Loucy (cell line): ENCODE measurements at regions not wholly inside any gene's neighbourhood (a gene's known extent, or its start where the extent isn't known, plus 50 kb on each side); places are given as distances from the start of the nearest gene placed in this dataset.

Source experiments
- H2AFZ ChIP-seq: fragments of 200-600 bp; sonication (generic); 2 replicates; pipeline ENCODE4 v1.6.0; 2016; ENCODE audit warnings: antibody characterized with exemption, mild to moderate bottlenecking, low read length, moderate library complexity
- H3F3A ChIP-seq: fragments of 200-600 bp; 2 replicates; pipeline ENCODE4 v1.6.0; 2016; ENCODE audit warnings: antibody characterized with exemption, low read depth, mild to moderate bottlenecking
- H3K27me3 ChIP-seq: fragments of 200-600 bp; sonication (generic); 2 replicates; pipeline ENCODE4 v1.6.1; 2014; ENCODE audit warnings: low read length, mild to moderate bottlenecking; ENCODE audit not compliant: insufficient read depth, poor library complexity, severe bottlenecking
- H3K36me3 ChIP-seq: fragments of 200-600 bp; sonication (generic); 2 replicates; pipeline ENCODE4 v1.6.1; 2016; ENCODE audit warnings: low read length; ENCODE audit not compliant: insufficient read depth
- H3K4me1 ChIP-seq: fragments of 200-600 bp; sonication (generic); 2 replicates; pipeline ENCODE4 v1.5.1; 2014; ENCODE audit warnings: low read length, mild to moderate bottlenecking; ENCODE audit not compliant: insufficient read depth, poor library complexity, severe bottlenecking
- H3K4me2 ChIP-seq: fragments of 200-600 bp; sonication (generic); 2 replicates; pipeline ENCODE4 v1.6.0; 2014; ENCODE audit warnings: antibody characterized with exemption, low read length, low read depth, mild to moderate bottlenecking; ENCODE audit not compliant: poor library complexity, severe bottlenecking
- H3K4me3 ChIP-seq: fragments of 200-600 bp; sonication (generic); 2 replicates; pipeline ENCODE4 v1.5.1; 2014; ENCODE audit warnings: low read length, mild to moderate bottlenecking, mixed read lengths; ENCODE audit not compliant: poor library complexity, severe bottlenecking
- H3K79me2 ChIP-seq: fragments of 200-600 bp; sonication (generic); 2 replicates; pipeline ENCODE4 v1.6.1; 2014; ENCODE audit warnings: low read length; ENCODE audit not compliant: insufficient read depth
- H3K9ac ChIP-seq: fragments of 200-600 bp; sonication (generic); 2 replicates; pipeline ENCODE4 v1.6.0; 2014; ENCODE audit warnings: mild to moderate bottlenecking, low read depth, low read length, moderate library complexity; ENCODE audit not compliant: poor library complexity, severe bottlenecking
- H3K9me2 ChIP-seq: fragments of 200-600 bp; sonication (generic); replicated peaks from 2 replicates; pipeline ENCODE4 v1.6.1; 2016; ENCODE audit warnings: low read depth, low read length, mixed read lengths
- H3K9me3 ChIP-seq: fragments of 200-600 bp; sonication (generic); 2 replicates; pipeline ENCODE4 v1.6.1; 2014; ENCODE audit warnings: mild to moderate bottlenecking, antibody characterized with exemption, low read length, low read depth; ENCODE audit not compliant: insufficient read depth
- H4K20me1 ChIP-seq: fragments of 200-600 bp; sonication (generic); 2 replicates; pipeline ENCODE4 v1.6.0; 2014; ENCODE audit warnings: antibody characterized with exemption, low read length, mild to moderate bottlenecking; ENCODE audit not compliant: insufficient read depth, poor library complexity, severe bottlenecking
- CTCF ChIP-seq: fragments of 200-600 bp; sonication (generic); conservative IDR thresholded peaks from 2 replicates; pipeline ENCODE4 v1.5.1; 2014; ENCODE audit warnings: mild to moderate bottlenecking, antibody characterized with exemption, low read length
- EZH2phosphoT487 ChIP-seq: fragments of 200-600 bp; IDR thresholded peaks from 2 replicates; pipeline ENCODE4 v1.6.1; 2018; ENCODE audit warnings: antibody characterized with exemption, mild to moderate bottlenecking, moderate library complexity, borderline replicate concordance

- H3K9ac ChIP-seq = no peak overlapping the region
- H3K36me3 ChIP-seq = no peaks in the 10 kb centered on the region
- no peaks in the 10 kb centered on the region for H3K4me1 ChIP-seq
- no peak for TF ChIP-seq EZH2phosphoT487
- no peak for TF ChIP-seq CTCF
- no peaks in the 10 kb centered on the region for H3K27me3 ChIP-seq
- no peaks in the 10 kb centered on the region for H3K9me2 ChIP-seq
- H3F3A ChIP-seq = no peaks in the 10 kb centered on the region
- no peaks in the 10 kb centered on the region for H3K9me3 ChIP-seq
- no peak overlapping the region for H2AFZ ChIP-seq
- no peak overlapping the region for H3K4me3 ChIP-seq
- H3K4me2 ChIP-seq = no peak overlapping the region
- H3K79me2 ChIP-seq = no peaks in the 10 kb centered on the region
- no peaks in the 10 kb centered on the region for H4K20me1 ChIP-seq
Measured at GRCh38 chr9:32869404-32869803, 86.1 kb downstream of the TMEM215 start.

DNA sequence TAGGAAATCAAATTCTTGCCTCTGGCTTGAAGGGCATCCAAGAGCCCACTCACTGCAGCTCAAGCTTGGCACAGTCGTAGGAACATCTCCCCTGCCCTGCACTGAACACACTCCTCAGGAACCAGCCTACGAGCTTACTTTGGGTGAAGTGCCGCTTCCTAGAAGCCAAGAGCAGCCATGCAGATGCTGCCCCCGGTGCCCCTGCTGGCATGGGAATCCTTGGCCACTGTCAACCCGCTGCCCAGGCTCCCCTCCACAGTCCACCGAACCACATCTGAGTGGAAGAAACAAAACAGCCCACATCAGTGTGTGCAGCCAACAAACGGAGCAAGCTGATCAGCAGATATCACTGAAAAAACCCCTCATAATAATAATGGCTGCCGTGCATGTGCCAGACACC, 89.8 kb downstream of the TMEM215 start:
- no peaks in the 10 kb centered on the region for H3K9me2 ChIP-seq
- H3K4me2 ChIP-seq = no peak overlapping the region
- H3K4me3 ChIP-seq = no peak overlapping the region
- no peaks in the 10 kb centered on the region for H3K4me1 ChIP-seq
- no peaks in the 10 kb centered on the region for H4K20me1 ChIP-seq
- TF ChIP-seq EZH2phosphoT487 (no peak), CTCF (no peak)
- no peaks in the 10 kb centered on the region for H3F3A ChIP-seq
- no peaks in the 10 kb centered on the region for H3K9me3 ChIP-seq
- no peaks in the 10 kb centered on the region for H3K79me2 ChIP-seq
- no peak overlapping the region for H3K9ac ChIP-seq
- no peak overlapping the region for H2AFZ ChIP-seq
- H3K36me3 ChIP-seq = no peaks in the 10 kb centered on the region
- no peaks in the 10 kb centered on the region for H3K27me3 ChIP-seq

DNA sequence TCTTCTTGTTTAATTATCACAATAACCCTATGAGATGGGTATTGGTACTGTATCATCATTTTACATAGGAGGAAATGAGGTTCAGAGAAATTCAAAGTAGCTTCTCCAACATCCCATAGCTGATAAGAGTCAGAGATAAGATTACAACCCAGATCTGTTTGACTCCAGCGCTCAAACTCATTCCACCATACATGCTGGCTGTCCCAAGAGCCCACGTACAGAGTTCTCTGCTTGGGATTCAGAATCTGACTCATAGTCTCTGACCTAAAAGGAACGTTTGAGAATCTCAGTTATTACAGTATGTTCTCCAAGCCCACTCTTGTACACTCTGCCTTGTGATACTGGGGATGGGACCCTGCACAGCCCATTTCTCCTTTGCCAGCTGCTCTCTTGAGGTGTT, 90.2 kb downstream of the TMEM215 start:
- no peaks in the 10 kb centered on the region for H3K4me1 ChIP-seq
- H3K9me3 ChIP-seq = no peaks in the 10 kb centered on the region
- no peaks in the 10 kb centered on the region for H3K27me3 ChIP-seq
- H3K36me3 ChIP-seq = no peaks in the 10 kb centered on the region
- no peak for TF ChIP-seq CTCF
- no peak for TF ChIP-seq EZH2phosphoT487
- H2AFZ ChIP-seq = no peak overlapping the region
- H3K9me2 ChIP-seq = no peaks in the 10 kb centered on the region
- H3K4me3 ChIP-seq = no peak overlapping the region
- H4K20me1 ChIP-seq = no peaks in the 10 kb centered on the region
- no peaks in the 10 kb centered on the region for H3K79me2 ChIP-seq
- no peaks in the 10 kb centered on the region for H3F3A ChIP-seq
- H3K4me2 ChIP-seq = no peak overlapping the region
- no peak overlapping the region for H3K9ac ChIP-seq
